ENCODE measurements at regions not wholly inside any gene's neighbourhood (a gene's known extent, or its start where the extent isn't known, plus 50 kb on each side); places are given as distances from the start of the nearest gene placed in this dataset.

GRCh38 chr1:38261574-38261973 lies 215.0 kb upstream of the POU3F1 start:
- no peak for TF ChIP-seq CTCF (IDR thresholded peaks at IDR 0.05; ENCODE audit: insufficient read depth, low read length, poor library complexity, severe bottlenecking)
- TF ChIP-seq EZH2phosphoT487 (conservative IDR thresholded peaks at IDR 0.05; ENCODE audit: low read length) = no peak
